WTC11 (cell line): ENCODE measurements at regions not wholly inside any gene's neighbourhood (a gene's known extent, or its start where the extent isn't known, plus 50 kb on each side); places are given as distances from the start of the nearest gene placed in this dataset.
A peak's percentile ranks its signal among the peaks of the same experiment; 100 is the strongest.

Source experiments
- ATAC-seq: fragments of 200-7000 bp; cut with Tn5 transposase; 2 replicates; pipeline ENCODE4 v1.10.0; 2021; ENCODE audit warnings: mild to moderate bottlenecking, moderate library complexity
- CTCF ChIA-PET: fragments of 300-600 bp; sonication (Branson Sonifier 250); formaldehyde crosslinking; loops from one replicate; lab custom pipeline; 2021; ENCODE audit warnings: antibody characterized with exemption; lab: Charles Lee
- POLR2A ChIA-PET: fragments of 350-600 bp; sonication (Branson Sonifier 250); formaldehyde crosslinking; loops from one replicate; lab custom pipeline; 2021; ENCODE audit warnings: antibody characterized with exemption; lab: Charles Lee
- DNase-seq: peaks from one replicate; pipeline ENCODE4 v3.0.0; 2021; ENCODE audit warnings: low spot score
- H3K27ac Mint-ChIP-seq: 2 replicates; pipeline ENCODE4 v1.8.0; 2021; ENCODE audit warnings: mixed read lengths
- H3K27me3 Mint-ChIP-seq: 2 replicates; pipeline ENCODE4 v1.8.0; 2021; ENCODE audit warnings: low read depth, mild to moderate bottlenecking, moderate library complexity, mixed read lengths
- H3K36me3 Mint-ChIP-seq: 2 replicates; pipeline ENCODE4 v1.8.0; 2021; ENCODE audit warnings: mixed read lengths
- H3K4me1 Mint-ChIP-seq: 2 replicates; pipeline ENCODE4 v1.8.0; 2022; ENCODE audit warnings: mixed read lengths
- H3K4me3 Mint-ChIP-seq: 2 replicates; pipeline ENCODE4 v1.8.0; 2021; ENCODE audit warnings: mild to moderate bottlenecking, moderate library complexity, mixed read lengths
- H3K9me3 Mint-ChIP-seq: 2 replicates; pipeline ENCODE4 v1.8.0; 2021; ENCODE audit warnings: mixed read lengths
- ATF1 ChIP-seq: sonication (generic); formaldehyde crosslinking; IDR thresholded peaks from 2 replicates; pipeline ENCODE4 v1.8.1; 2023; ENCODE audit warnings: mild to moderate bottlenecking, moderate library complexity, missing genetic modification reagents
- GRHL2 ChIP-seq: fragments of 250-450 bp; sonication (Bioruptor Pico); IDR thresholded peaks from 2 replicates; pipeline ENCODE4 v1.8.0; 2022; ENCODE audit warnings: mild to moderate bottlenecking, moderate library complexity; ENCODE audit not compliant: insufficient replicate concordance, severe bottlenecking
- HMGA2 ChIP-seq: fragments of 250-450 bp; sonication (Bioruptor Pico); IDR thresholded peaks from 2 replicates; pipeline ENCODE4 v1.4.0; 2021; ENCODE audit warnings: mild to moderate bottlenecking, moderate library complexity
- MXD4 ChIP-seq: fragments of 250-450 bp; sonication (Bioruptor Pico); IDR thresholded peaks from 2 replicates; pipeline ENCODE4 v1.8.0; 2021; ENCODE audit warnings: mild to moderate bottlenecking, moderate library complexity, borderline replicate concordance
- NFATC4 ChIP-seq: fragments of 250-450 bp; sonication (Bioruptor Pico); IDR thresholded peaks from 2 replicates; pipeline ENCODE4 v1.9.0; 2021; ENCODE audit warnings: mild to moderate bottlenecking
- OVOL2 ChIP-seq: fragments of 250-450 bp; sonication (Bioruptor Pico); IDR thresholded peaks from 2 replicates; pipeline ENCODE4 v1.9.0; 2021; ENCODE audit warnings: mild to moderate bottlenecking, borderline replicate concordance
- PRRX2 ChIP-seq: fragments of 250-450 bp; sonication (Bioruptor Pico); IDR thresholded peaks from 2 replicates; pipeline ENCODE4 v1.8.0; 2021; ENCODE audit warnings: mild to moderate bottlenecking
- ZNF121 ChIP-seq: sonication (generic); formaldehyde crosslinking; IDR thresholded peaks from 2 replicates; pipeline ENCODE4 v1.8.0; 2023; ENCODE audit warnings: missing genetic modification reagents
- ZNF396 ChIP-seq: fragments of 250-450 bp; sonication (Bioruptor Pico); IDR thresholded peaks from 2 replicates; pipeline ENCODE4 v1.8.0; 2021; ENCODE audit warnings: mild to moderate bottlenecking, moderate library complexity, borderline replicate concordance
- ZNF416 ChIP-seq: fragments of 250-450 bp; sonication (Bioruptor Pico); IDR thresholded peaks from 2 replicates; pipeline ENCODE4 v1.9.0; 2021; ENCODE audit warnings: mild to moderate bottlenecking, inconsistent platforms
- ZNF423 ChIP-seq: fragments of 250-450 bp; sonication (Bioruptor Pico); IDR thresholded peaks from 2 replicates; pipeline ENCODE4 v2.1.2; 2022; ENCODE audit warnings: mild to moderate bottlenecking, moderate library complexity
- ZNF671 ChIP-seq: fragments of 250-450 bp; sonication (Bioruptor Pico); IDR thresholded peaks from 2 replicates; pipeline ENCODE4 v1.8.0; 2021; ENCODE audit warnings: mild to moderate bottlenecking
- TF ChIP-seq, protein P1 (sequence below): fragments of 250-450 bp; sonication (Bioruptor Pico); IDR thresholded peaks from 2 replicates; pipeline ENCODE4 v1.8.0; 2021; ENCODE audit warnings: mild to moderate bottlenecking
- TF ChIP-seq, protein P2 (sequence below): sonication (generic); formaldehyde crosslinking; IDR thresholded peaks from 2 replicates; pipeline ENCODE4 v1.8.0; 2023; ENCODE audit warnings: mild to moderate bottlenecking, missing genetic modification reagents
- TF ChIP-seq, protein P3 (sequence below): sonication (generic); formaldehyde crosslinking; IDR thresholded peaks from 2 replicates; pipeline ENCODE4 v1.8.1; 2022; ENCODE audit warnings: low read depth, mild to moderate bottlenecking, moderate library complexity, missing genetic modification reagents, borderline replicate concordance
- TF ChIP-seq, protein P4 (sequence below): sonication (generic); formaldehyde crosslinking; IDR thresholded peaks from 2 replicates; pipeline ENCODE4 v1.8.0; 2022; ENCODE audit warnings: mild to moderate bottlenecking, missing genetic modification reagents
- TF ChIP-seq, protein P5 (sequence below): sonication (generic); formaldehyde crosslinking; IDR thresholded peaks from 2 replicates; pipeline ENCODE4 v1.8.1; 2022; ENCODE audit warnings: mild to moderate bottlenecking, moderate library complexity, missing genetic modification reagents
- TF ChIP-seq, protein P6 (sequence below): sonication (generic); formaldehyde crosslinking; IDR thresholded peaks from 2 replicates; pipeline ENCODE4 v1.8.1; 2022; ENCODE audit warnings: low read depth, missing genetic modification reagents, borderline replicate concordance

DNA sequence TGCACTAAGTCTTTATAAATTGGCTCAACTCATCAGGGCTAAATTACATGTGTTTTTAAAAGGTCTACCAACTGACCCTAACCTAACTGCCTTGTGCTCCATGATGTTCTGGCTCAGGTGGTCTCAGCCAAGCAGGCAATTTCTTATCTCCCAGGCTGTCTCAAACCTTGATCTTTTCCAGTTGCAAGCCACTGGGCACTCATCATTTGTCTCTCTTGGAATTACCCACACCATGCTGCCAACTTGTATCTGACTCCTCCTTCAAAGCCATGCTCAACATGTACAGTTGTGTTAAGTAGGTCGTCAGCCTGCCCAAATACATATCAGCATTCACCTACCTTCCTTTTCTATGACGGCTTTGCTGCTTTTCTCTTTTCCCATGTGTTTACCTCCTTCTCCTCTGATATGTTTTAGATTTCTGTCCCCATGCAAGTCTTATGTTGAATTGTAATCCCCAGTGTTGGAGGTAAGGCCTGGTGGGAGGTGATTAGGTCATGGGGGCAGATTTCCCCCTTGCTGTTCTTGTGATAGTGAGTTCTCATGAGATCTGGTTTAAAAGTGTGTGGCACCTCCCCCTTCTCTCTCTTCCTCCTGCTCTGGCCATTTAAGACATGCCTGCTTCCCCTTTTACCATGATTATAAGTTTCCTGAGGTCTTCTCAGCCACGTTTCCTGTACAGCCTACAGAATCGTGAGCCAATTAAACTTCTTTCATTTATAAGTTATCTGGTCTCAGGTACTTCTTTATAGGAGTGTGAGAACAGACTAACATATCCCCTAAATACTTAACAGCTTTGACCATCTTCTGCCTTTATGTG lies 130.0 kb downstream of the ELAPOR2 start:
- Mint-ChIP-seq H3K9me3 (no peaks in the 10 kb centered on the region), H3K36me3 (peaks cover 29% of the 10 kb centered on the region), H3K4me3 (no peak overlapping the region), H3K4me1 (peaks cover 5% of the 10 kb centered on the region; the same call in 1 of the 2 replicates), H3K27ac (peak overlapping the region; percentile 14; the same call in 1 of the 2 replicates), H3K27me3 (no peaks in the 10 kb centered on the region)
- ChIA-PET POLR2A (no interaction called here), CTCF (no interaction called here)
- ATAC-seq (no peak), DNase-seq (no peak)
- TF ChIP-seq ZNF121 (CRISPR knock-in tag) (no peak), ZNF396 (CRISPR knock-in tag) (no peak), OVOL2 (no peak), ATF1 (CRISPR knock-in tag) (no peak), ZNF671 (CRISPR knock-in tag) (no peak), MXD4 (CRISPR knock-in tag) (no peak), ZNF423 (CRISPR knock-in tag) (no peak), NFATC4 (no peak), ZNF416 (no peak), GRHL2 (CRISPR knock-in tag) (no peak), PRRX2 (no peak), HMGA2 (CRISPR knock-in tag) (no peak)
- TF ChIP-seq, protein P1, sequence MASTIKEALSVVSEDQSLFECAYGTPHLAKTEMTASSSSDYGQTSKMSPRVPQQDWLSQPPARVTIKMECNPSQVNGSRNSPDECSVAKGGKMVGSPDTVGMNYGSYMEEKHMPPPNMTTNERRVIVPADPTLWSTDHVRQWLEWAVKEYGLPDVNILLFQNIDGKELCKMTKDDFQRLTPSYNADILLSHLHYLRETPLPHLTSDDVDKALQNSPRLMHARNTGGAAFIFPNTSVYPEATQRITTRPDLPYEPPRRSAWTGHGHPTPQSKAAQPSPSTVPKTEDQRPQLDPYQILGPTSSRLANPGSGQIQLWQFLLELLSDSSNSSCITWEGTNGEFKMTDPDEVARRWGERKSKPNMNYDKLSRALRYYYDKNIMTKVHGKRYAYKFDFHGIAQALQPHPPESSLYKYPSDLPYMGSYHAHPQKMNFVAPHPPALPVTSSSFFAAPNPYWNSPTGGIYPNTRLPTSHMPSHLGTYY (CRISPR knock-in tag), result no peak
- TF ChIP-seq, protein P2, sequence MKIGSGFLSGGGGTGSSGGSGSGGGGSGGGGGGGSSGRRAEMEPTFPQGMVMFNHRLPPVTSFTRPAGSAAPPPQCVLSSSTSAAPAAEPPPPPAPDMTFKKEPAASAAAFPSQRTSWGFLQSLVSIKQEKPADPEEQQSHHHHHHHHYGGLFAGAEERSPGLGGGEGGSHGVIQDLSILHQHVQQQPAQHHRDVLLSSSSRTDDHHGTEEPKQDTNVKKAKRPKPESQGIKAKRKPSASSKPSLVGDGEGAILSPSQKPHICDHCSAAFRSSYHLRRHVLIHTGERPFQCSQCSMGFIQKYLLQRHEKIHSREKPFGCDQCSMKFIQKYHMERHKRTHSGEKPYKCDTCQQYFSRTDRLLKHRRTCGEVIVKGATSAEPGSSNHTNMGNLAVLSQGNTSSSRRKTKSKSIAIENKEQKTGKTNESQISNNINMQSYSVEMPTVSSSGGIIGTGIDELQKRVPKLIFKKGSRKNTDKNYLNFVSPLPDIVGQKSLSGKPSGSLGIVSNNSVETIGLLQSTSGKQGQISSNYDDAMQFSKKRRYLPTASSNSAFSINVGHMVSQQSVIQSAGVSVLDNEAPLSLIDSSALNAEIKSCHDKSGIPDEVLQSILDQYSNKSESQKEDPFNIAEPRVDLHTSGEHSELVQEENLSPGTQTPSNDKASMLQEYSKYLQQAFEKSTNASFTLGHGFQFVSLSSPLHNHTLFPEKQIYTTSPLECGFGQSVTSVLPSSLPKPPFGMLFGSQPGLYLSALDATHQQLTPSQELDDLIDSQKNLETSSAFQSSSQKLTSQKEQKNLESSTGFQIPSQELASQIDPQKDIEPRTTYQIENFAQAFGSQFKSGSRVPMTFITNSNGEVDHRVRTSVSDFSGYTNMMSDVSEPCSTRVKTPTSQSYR (CRISPR knock-in tag), result no peak
- TF ChIP-seq, protein P3, sequence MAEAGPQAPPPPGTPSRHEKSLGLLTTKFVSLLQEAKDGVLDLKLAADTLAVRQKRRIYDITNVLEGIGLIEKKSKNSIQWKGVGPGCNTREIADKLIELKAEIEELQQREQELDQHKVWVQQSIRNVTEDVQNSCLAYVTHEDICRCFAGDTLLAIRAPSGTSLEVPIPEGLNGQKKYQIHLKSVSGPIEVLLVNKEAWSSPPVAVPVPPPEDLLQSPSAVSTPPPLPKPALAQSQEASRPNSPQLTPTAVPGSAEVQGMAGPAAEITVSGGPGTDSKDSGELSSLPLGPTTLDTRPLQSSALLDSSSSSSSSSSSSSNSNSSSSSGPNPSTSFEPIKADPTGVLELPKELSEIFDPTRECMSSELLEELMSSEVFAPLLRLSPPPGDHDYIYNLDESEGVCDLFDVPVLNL (CRISPR knock-in tag), result no peak
- TF ChIP-seq, protein P4, sequence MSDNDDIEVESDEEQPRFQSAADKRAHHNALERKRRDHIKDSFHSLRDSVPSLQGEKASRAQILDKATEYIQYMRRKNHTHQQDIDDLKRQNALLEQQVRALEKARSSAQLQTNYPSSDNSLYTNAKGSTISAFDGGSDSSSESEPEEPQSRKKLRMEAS (CRISPR knock-in tag), result no peak
- TF ChIP-seq, protein P5, sequence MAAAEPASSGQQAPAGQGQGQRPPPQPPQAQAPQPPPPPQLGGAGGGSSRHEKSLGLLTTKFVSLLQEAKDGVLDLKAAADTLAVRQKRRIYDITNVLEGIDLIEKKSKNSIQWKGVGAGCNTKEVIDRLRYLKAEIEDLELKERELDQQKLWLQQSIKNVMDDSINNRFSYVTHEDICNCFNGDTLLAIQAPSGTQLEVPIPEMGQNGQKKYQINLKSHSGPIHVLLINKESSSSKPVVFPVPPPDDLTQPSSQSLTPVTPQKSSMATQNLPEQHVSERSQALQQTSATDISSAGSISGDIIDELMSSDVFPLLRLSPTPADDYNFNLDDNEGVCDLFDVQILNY (CRISPR knock-in tag), result no peak
- TF ChIP-seq, protein P6, sequence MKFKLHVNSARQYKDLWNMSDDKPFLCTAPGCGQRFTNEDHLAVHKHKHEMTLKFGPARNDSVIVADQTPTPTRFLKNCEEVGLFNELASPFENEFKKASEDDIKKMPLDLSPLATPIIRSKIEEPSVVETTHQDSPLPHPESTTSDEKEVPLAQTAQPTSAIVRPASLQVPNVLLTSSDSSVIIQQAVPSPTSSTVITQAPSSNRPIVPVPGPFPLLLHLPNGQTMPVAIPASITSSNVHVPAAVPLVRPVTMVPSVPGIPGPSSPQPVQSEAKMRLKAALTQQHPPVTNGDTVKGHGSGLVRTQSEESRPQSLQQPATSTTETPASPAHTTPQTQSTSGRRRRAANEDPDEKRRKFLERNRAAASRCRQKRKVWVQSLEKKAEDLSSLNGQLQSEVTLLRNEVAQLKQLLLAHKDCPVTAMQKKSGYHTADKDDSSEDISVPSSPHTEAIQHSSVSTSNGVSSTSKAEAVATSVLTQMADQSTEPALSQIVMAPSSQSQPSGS (CRISPR knock-in tag), result no peak
